Ishikawa (cell line): ENCODE measurements at regions not wholly inside any gene's neighbourhood (a gene's known extent, or its start where the extent isn't known, plus 50 kb on each side); places are given as distances from the start of the nearest gene placed in this dataset.

ENCODE experiments used
- CEBPB ChIP-seq: IDR thresholded peaks from 2 replicates; pipeline ENCODE4 v1.6.1; 2012
- CREB1 ChIP-seq: IDR thresholded peaks from 2 replicates; pipeline ENCODE4 v1.6.1; 2012; ENCODE audit warnings: low read depth
- EGR1 ChIP-seq: IDR thresholded peaks from 2 replicates; pipeline ENCODE4 v1.6.1; 2012
- FOXM1 ChIP-seq: IDR thresholded peaks from 2 replicates; pipeline ENCODE4 v1.6.1; 2012; ENCODE audit warnings: low read depth, borderline replicate concordance
- MAX ChIP-seq: IDR thresholded peaks from 2 replicates; pipeline ENCODE4 v1.6.1; 2012
- NFIC ChIP-seq: IDR thresholded peaks from 2 replicates; pipeline ENCODE4 v1.6.1; 2012
- RAD21 ChIP-seq: IDR thresholded peaks from 2 replicates; pipeline ENCODE4 v1.6.1; 2012; ENCODE audit warnings: low read depth
- REST ChIP-seq: IDR thresholded peaks from 2 replicates; pipeline ENCODE4 v1.6.1; 2012; ENCODE audit warnings: low read depth, mild to moderate bottlenecking
- TAF1 ChIP-seq: IDR thresholded peaks from 2 replicates; pipeline ENCODE4 v1.6.1; 2012; ENCODE audit warnings: low read depth, mild to moderate bottlenecking
- TCF12 ChIP-seq: IDR thresholded peaks from 2 replicates; pipeline ENCODE4 v1.6.1; 2012; ENCODE audit warnings: low read depth
- TEAD4 ChIP-seq: IDR thresholded peaks from 2 replicates; pipeline ENCODE4 v1.6.1; 2012
- USF1 ChIP-seq: IDR thresholded peaks from 2 replicates; pipeline ENCODE4 v1.6.1; 2012
- ZBTB7A ChIP-seq: IDR thresholded peaks from 2 replicates; pipeline ENCODE4 v1.6.1; 2012; ENCODE audit warnings: low read depth

- no peak for TF ChIP-seq TAF1
- no peak for TF ChIP-seq ZBTB7A
- no peak for TF ChIP-seq EGR1
- TF ChIP-seq REST: no peak
- no peak for TF ChIP-seq MAX
- no peak for TF ChIP-seq FOXM1
- TF ChIP-seq USF1: no peak
- no peak for TF ChIP-seq NFIC
- no peak for TF ChIP-seq RAD21
- no peak for TF ChIP-seq TCF12
- no peak for TF ChIP-seq CREB1
- no peak for TF ChIP-seq TEAD4
- no peak for TF ChIP-seq CEBPB
These were observed 862.0 kb upstream of the NEGR1 start for GRCh38 chr1:73144311-73144710.
